ENCODE measurements at regions not wholly inside any gene's neighbourhood (a gene's known extent, or its start where the extent isn't known, plus 50 kb on each side); places are given as distances from the start of the nearest gene placed in this dataset.

- Histone ChIP-seq H3K27me3 (no peaks in the 10 kb centered on the region), H3K9me3 (no peaks in the 10 kb centered on the region), H3K4me1 (no peaks in the 10 kb centered on the region), H3K4me3 (no peak overlapping the region), H3K27ac (no peak overlapping the region), H3K36me3 (no peaks in the 10 kb centered on the region)
- 45 to 73% methylated on average over 1 of the region's 1 CpG for WGBS, 2 donors
- TF ChIP-seq, protein P1, sequence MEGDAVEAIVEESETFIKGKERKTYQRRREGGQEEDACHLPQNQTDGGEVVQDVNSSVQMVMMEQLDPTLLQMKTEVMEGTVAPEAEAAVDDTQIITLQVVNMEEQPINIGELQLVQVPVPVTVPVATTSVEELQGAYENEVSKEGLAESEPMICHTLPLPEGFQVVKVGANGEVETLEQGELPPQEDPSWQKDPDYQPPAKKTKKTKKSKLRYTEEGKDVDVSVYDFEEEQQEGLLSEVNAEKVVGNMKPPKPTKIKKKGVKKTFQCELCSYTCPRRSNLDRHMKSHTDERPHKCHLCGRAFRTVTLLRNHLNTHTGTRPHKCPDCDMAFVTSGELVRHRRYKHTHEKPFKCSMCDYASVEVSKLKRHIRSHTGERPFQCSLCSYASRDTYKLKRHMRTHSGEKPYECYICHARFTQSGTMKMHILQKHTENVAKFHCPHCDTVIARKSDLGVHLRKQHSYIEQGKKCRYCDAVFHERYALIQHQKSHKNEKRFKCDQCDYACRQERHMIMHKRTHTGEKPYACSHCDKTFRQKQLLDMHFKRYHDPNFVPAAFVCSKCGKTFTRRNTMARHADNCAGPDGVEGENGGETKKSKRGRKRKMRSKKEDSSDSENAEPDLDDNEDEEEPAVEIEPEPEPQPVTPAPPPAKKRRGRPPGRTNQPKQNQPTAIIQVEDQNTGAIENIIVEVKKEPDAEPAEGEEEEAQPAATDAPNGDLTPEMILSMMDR (IDR thresholded peaks at IDR 0.05), result no peak
- TF ChIP-seq EP300 (IDR thresholded peaks at IDR 0.05) (no peak), POLR2A (IDR thresholded peaks at IDR 0.05) (no peak)
- DNase-seq (ENCODE audit: low spot score in 2 of 2), result no peak
Observed at GRCh38 chr9:6121707-6122106, 93.9 kb upstream of the IL33 start.

GRCh38 chr9:6114424-6114823 lies 99.0 kb upstream of the RANBP6 start:
- no peaks in the 10 kb centered on the region for H3K4me1 ChIP-seq
- TF ChIP-seq EP300 (IDR thresholded peaks at IDR 0.05) (no peak), POLR2A (IDR thresholded peaks at IDR 0.05) (no peak)
- TF ChIP-seq, protein P1 (IDR thresholded peaks at IDR 0.05), result no peak
- no peaks in the 10 kb centered on the region for H3K36me3 ChIP-seq
- no peak for DNase-seq (ENCODE audit: low spot score in 2 of 2)
- 87 to 94% methylated on average over 6 of the region's 6 CpGs for WGBS, 2 donors
- H3K27me3 ChIP-seq, result no peaks in the 10 kb centered on the region
- no peaks in the 10 kb centered on the region for H3K9me3 ChIP-seq
- no peak overlapping the region for H3K27ac ChIP-seq
- H3K4me3 ChIP-seq, result no peak overlapping the region

- TF ChIP-seq, protein P1 (IDR thresholded peaks at IDR 0.05), result no peak
- TF ChIP-seq POLR2A (IDR thresholded peaks at IDR 0.05) (no peak), EP300 (IDR thresholded peaks at IDR 0.05) (no peak)
- Histone ChIP-seq H3K27ac (no peak overlapping the region), H3K4me3 (no peak overlapping the region), H3K27me3 (no peaks in the 10 kb centered on the region), H3K9me3 (no peaks in the 10 kb centered on the region), H3K4me1 (no peaks in the 10 kb centered on the region), H3K36me3 (no peaks in the 10 kb centered on the region)
- WGBS, 2 donors, result 57 to 58% methylated on average over 5 of the region's 6 CpGs
- DNase-seq (ENCODE audit: low spot score in 2 of 2), result no peak
Observed at GRCh38 chr9:6113819-6114218, 98.4 kb upstream of the RANBP6 start.

DNA sequence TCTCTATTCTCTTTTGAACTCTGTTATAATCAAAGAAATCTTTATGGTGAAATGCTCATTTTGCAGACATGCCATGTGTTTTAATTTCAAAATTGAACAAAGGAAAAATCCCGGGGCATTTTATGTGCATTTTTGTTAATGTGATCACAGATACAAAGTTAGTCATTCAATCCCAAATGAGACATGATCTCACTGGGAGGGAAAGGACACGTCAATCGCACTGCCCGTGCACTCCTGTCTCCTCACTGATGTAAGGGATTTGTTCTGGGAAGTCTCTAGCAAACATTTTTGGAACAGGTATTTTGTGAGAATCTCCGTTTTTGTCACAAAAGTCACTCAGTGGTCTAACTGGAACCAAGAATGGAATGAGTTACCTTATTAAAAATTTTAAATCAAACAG lies 97.9 kb upstream of the RANBP6 start:
- H3K4me1 ChIP-seq, result no peaks in the 10 kb centered on the region
- no peaks in the 10 kb centered on the region for H3K9me3 ChIP-seq
- no peaks in the 10 kb centered on the region for H3K36me3 ChIP-seq
- H3K4me3 ChIP-seq, result no peak overlapping the region
- TF ChIP-seq POLR2A (IDR thresholded peaks at IDR 0.05), result no peak
- TF ChIP-seq, protein P1 (IDR thresholded peaks at IDR 0.05), result no peak
- no peak for TF ChIP-seq EP300 (IDR thresholded peaks at IDR 0.05)
- H3K27me3 ChIP-seq, result no peaks in the 10 kb centered on the region
- 81 to 82% methylated on average over 5 of the region's 5 CpGs for WGBS, 2 donors
- DNase-seq (ENCODE audit: low spot score in 2 of 2), result no peak
- H3K27ac ChIP-seq, result no peak overlapping the region

GRCh38 chr9:6109986-6110385 lies 94.6 kb upstream of the RANBP6 start:
- WGBS, 2 donors, result 48 to 57% methylated on average over 2 of the region's 2 CpGs
- H3K4me1 ChIP-seq, result peaks cover 0 to 9% (median 3%) of the 10 kb centered on the region in 4 donors
- no peaks in the 10 kb centered on the region for H3K36me3 ChIP-seq
- H3K4me3 ChIP-seq, result no peak overlapping the region
- no peaks in the 10 kb centered on the region for H3K9me3 ChIP-seq
- no peak overlapping the region for H3K27ac ChIP-seq
- H3K27me3 ChIP-seq, result no peaks in the 10 kb centered on the region
- no peak for DNase-seq (ENCODE audit: low spot score in 2 of 2)
- TF ChIP-seq, protein P1 (IDR thresholded peaks at IDR 0.05), result no peak
- TF ChIP-seq EP300 (IDR thresholded peaks at IDR 0.05) (no peak), POLR2A (IDR thresholded peaks at IDR 0.05) (no peak)
